GM06990 (cell line): ENCODE measurements at regions not wholly inside any gene's neighbourhood (a gene's known extent, or its start where the extent isn't known, plus 50 kb on each side); places are given as distances from the start of the nearest gene placed in this dataset.

Experiments used
- DNase-seq: peaks from one replicate; pipeline ENCODE4 v3.0.0-alpha.2; 2011; ENCODE audit not compliant: insufficient read length; ENCODE audit errors: extremely low read depth
- H3K27me3 ChIP-seq: replicated peaks from 2 replicates; pipeline ENCODE4 v1.6.0; 2011; ENCODE audit warnings: low read length; ENCODE audit not compliant: control insufficient read depth, insufficient read depth
- H3K36me3 ChIP-seq: 2 replicates; pipeline ENCODE4 v1.5.1; 2011; ENCODE audit warnings: low read length; ENCODE audit not compliant: control insufficient read depth, insufficient read depth
- H3K4me3 ChIP-seq: replicated peaks from 2 replicates; pipeline ENCODE4 v1.5.1; 2011; ENCODE audit warnings: low read depth, mild to moderate bottlenecking, control low read depth, low read length
- CTCF ChIP-seq: IDR thresholded peaks from 2 replicates; pipeline ENCODE4 v1.5.1; 2011; ENCODE audit warnings: low read length, control low read depth, mild to moderate bottlenecking, inconsistent platforms; ENCODE audit not compliant: insufficient read depth, poor library complexity, severe bottlenecking

GRCh38 chr5:138625134-138625533, 49.9 kb upstream of the HSPA9 start:
- Histone ChIP-seq H3K4me3 (no peak overlapping the region), H3K27me3 (no peaks in the 10 kb centered on the region), H3K36me3 (no peaks in the 10 kb centered on the region)
- TF ChIP-seq CTCF = no peak
- DNase-seq = no peak
